Natural killer cell (primary cell): ENCODE measurements at regions not wholly inside any gene's neighbourhood (a gene's known extent, or its start where the extent isn't known, plus 50 kb on each side); places are given as distances from the start of the nearest gene placed in this dataset.

Experiments
- ATAC-seq, 3 donors: fragments of 150-1000 bp in 2 of 3; fragments of 200-7000 bp in 1 of 3; cut with Tn5 transposase; 1 replicate in 1 of 3; 2 replicates in 2 of 3; pipeline ENCODE4 v1.10.0; 2021; ENCODE audit warnings: mild to moderate bottlenecking in 2 of 3, moderate library complexity in 2 of 3
- DNase-seq, 2 donors: peaks; one replicate each; pipeline versions ENCODE4 v3.0.0 to v3.0.0-alpha.2; 2013 to 2021; ENCODE audit warnings: mixed read lengths in 1 of 2
- H3K27ac ChIP-seq: one replicate; pipeline ENCODE4 v1.5.1; 2013; ENCODE audit warnings: mild to moderate bottlenecking, low read length
- H3K27me3 ChIP-seq: one replicate; pipeline ENCODE4 v1.6.1; 2013; ENCODE audit warnings: low read length; ENCODE audit not compliant: control insufficient read depth, insufficient read depth
- H3K36me3 ChIP-seq: one replicate; pipeline ENCODE4 v1.6.1; 2013; ENCODE audit warnings: low read length; ENCODE audit not compliant: control insufficient read depth, insufficient read depth
- H3K4me1 ChIP-seq: one replicate; pipeline ENCODE4 v1.6.1; 2013; ENCODE audit warnings: low read length; ENCODE audit not compliant: control insufficient read depth, insufficient read depth
- H3K4me3 ChIP-seq: one replicate; pipeline ENCODE4 v1.5.1; 2013; ENCODE audit warnings: low read length
- H3K9me3 ChIP-seq: one replicate; pipeline ENCODE4 v1.6.1; 2013; ENCODE audit warnings: low read length; ENCODE audit not compliant: control insufficient read depth, insufficient read depth
- H3K27ac Mint-ChIP-seq, 2 donors: one replicate each; pipeline ENCODE4 v1.8.0; 2022; ENCODE audit warnings: mild to moderate bottlenecking in 2 of 2, mixed read lengths in 2 of 2, moderate library complexity in 1 of 2
- H3K27me3 Mint-ChIP-seq, 2 donors: one replicate each; pipeline ENCODE4 v1.8.0; 2022; ENCODE audit warnings: low read depth in 2 of 2, mixed read lengths in 2 of 2
- H3K36me3 Mint-ChIP-seq: one replicate; pipeline ENCODE4 v1.8.0; 2022; ENCODE audit warnings: mixed read lengths
- H3K4me1 Mint-ChIP-seq, 2 donors: one replicate each; pipeline ENCODE4 v1.8.0; 2022; ENCODE audit warnings: mixed read lengths in 2 of 2
- H3K4me3 Mint-ChIP-seq: one replicate; pipeline ENCODE4 v1.8.0; 2022; ENCODE audit warnings: mild to moderate bottlenecking, moderate library complexity, mixed read lengths
- H3K9me3 Mint-ChIP-seq, 2 donors: one replicate each; pipeline ENCODE4 v1.8.0; 2022; ENCODE audit warnings: mixed read lengths in 2 of 2
- WGBS: methylation state at CpG from one replicate; pipeline ENCODE4 v1.1.7; 2013; ENCODE audit warnings: missing lambda C conversion rate; ENCODE audit not compliant: insufficient coverage; 5-methylcytosine and 5-hydroxymethylcytosine counted together
- intact Hi-C: fragments of 100-400 bp; cut with micrococcal nuclease; formaldehyde crosslinking; loops from one replicate; pipeline ENCODE4 v1.14.2; 2022
- TF ChIP-seq, protein P1 (sequence below): fragments of 200-600 bp; IDR thresholded peaks from one replicate; pipeline ENCODE4 v1.8.0; 2022; ENCODE audit warnings: antibody characterized with exemption

DNA sequence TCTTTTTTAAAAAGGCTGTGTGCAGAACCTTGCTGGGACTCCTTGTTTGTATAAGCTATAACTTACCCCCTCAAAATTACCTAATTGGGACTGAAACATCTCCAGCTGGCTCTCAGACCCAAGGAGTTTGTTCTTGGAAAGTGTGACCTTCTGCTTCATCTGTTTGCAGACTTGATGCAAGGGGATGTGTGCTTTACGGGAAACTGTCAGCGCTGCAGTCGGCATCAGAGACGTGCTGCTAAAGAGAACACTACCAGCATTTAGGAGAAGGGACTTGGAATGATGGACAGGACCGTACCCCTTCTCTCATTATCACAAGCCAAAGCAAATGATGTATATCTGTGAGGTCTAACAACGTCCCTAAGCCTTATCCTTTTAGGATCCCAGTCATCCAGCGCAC, 174.2 kb upstream of the PARP11 start:
- H3K4me3 ChIP-seq, result no peak overlapping the region
- intact Hi-C loops, result no loop called here
- no peaks in the 10 kb centered on the region for H3K4me1 ChIP-seq
- no peak overlapping the region for H3K27ac Mint-ChIP-seq
- peaks cover 0 to 9% of the 10 kb centered on the region in 2 donors for H3K4me1 Mint-ChIP-seq
- H3K27me3 ChIP-seq, result no peaks in the 10 kb centered on the region
- no peak overlapping the region for H3K27ac ChIP-seq
- H3K4me3 Mint-ChIP-seq, result no peak overlapping the region
- H3K27me3 Mint-ChIP-seq, result peaks cover 24 to 46% of the 10 kb centered on the region in 2 donors
- H3K9me3 Mint-ChIP-seq, result no peaks in the 10 kb centered on the region
- ATAC-seq, result no peak
- TF ChIP-seq, protein P1, sequence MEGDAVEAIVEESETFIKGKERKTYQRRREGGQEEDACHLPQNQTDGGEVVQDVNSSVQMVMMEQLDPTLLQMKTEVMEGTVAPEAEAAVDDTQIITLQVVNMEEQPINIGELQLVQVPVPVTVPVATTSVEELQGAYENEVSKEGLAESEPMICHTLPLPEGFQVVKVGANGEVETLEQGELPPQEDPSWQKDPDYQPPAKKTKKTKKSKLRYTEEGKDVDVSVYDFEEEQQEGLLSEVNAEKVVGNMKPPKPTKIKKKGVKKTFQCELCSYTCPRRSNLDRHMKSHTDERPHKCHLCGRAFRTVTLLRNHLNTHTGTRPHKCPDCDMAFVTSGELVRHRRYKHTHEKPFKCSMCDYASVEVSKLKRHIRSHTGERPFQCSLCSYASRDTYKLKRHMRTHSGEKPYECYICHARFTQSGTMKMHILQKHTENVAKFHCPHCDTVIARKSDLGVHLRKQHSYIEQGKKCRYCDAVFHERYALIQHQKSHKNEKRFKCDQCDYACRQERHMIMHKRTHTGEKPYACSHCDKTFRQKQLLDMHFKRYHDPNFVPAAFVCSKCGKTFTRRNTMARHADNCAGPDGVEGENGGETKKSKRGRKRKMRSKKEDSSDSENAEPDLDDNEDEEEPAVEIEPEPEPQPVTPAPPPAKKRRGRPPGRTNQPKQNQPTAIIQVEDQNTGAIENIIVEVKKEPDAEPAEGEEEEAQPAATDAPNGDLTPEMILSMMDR, result no peak
- 91% methylated on average over 7 of the region's 7 CpGs for WGBS
- no peaks in the 10 kb centered on the region for H3K36me3 ChIP-seq
- no peak for DNase-seq
- no peaks in the 10 kb centered on the region for H3K9me3 ChIP-seq
- no peaks in the 10 kb centered on the region for H3K36me3 Mint-ChIP-seq

DNA sequence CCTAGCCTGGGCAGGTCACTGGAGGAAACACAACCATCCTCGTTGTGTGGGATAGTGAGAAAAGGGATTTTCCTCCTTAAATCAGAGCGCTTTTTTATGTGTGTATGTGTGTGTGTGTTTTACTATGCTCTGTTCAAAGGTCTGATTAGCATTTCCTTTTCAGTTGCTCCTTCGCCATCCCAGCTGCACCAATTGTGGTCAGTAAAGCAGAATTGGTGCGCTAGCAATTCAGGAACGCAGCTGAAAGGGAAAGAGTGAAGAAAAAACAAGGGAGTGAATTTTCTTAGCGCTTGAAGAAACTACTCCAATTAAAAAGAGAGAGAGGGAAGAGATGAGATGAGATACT, 173.3 kb upstream of the PARP11 start:
- Histone ChIP-seq H3K27ac (no peak overlapping the region), H3K36me3 (no peaks in the 10 kb centered on the region), H3K9me3 (no peaks in the 10 kb centered on the region), H3K27me3 (no peaks in the 10 kb centered on the region), H3K4me1 (no peaks in the 10 kb centered on the region), H3K4me3 (no peak overlapping the region)
- no peak for ATAC-seq
- 23% methylated on average over 6 of the region's 6 CpGs for WGBS
- intact Hi-C loops, result no loop called here
- Mint-ChIP-seq H3K4me1 (peaks cover 0 to 2% of the 10 kb centered on the region in 2 donors), H3K4me3 (no peak overlapping the region), H3K36me3 (no peaks in the 10 kb centered on the region), H3K27me3 (peaks cover 25 to 49% of the 10 kb centered on the region in 2 donors), H3K27ac (no peak overlapping the region), H3K9me3 (no peaks in the 10 kb centered on the region)
- TF ChIP-seq, protein P1, result no peak
- no peak for DNase-seq

- ATAC-seq (no peak), DNase-seq (no peak)
- H3K27ac Mint-ChIP-seq, result no peak overlapping the region
- no peaks in the 10 kb centered on the region for H3K4me1 ChIP-seq
- no peaks in the 10 kb centered on the region for H3K27me3 ChIP-seq
- peaks cover 20 to 52% of the 10 kb centered on the region in 2 donors for H3K27me3 Mint-ChIP-seq
- H3K4me3 Mint-ChIP-seq, result no peak overlapping the region
- H3K4me1 Mint-ChIP-seq, result no peaks in the 10 kb centered on the region
- no peaks in the 10 kb centered on the region for H3K36me3 ChIP-seq
- H3K9me3 ChIP-seq, result no peaks in the 10 kb centered on the region
- H3K4me3 ChIP-seq, result no peak overlapping the region
- 88% methylated on average over 16 of the region's 16 CpGs for WGBS
- H3K9me3 Mint-ChIP-seq, result no peaks in the 10 kb centered on the region
- H3K36me3 Mint-ChIP-seq, result no peaks in the 10 kb centered on the region
- no peak overlapping the region for H3K27ac ChIP-seq
- TF ChIP-seq, protein P1, result no peak
- intact Hi-C loops, result no loop called here
Measured at GRCh38 chr12:4045786-4046494, 172.7 kb upstream of the PARP11 start.
